NT2/D1 (cell line): ENCODE measurements at regions not wholly inside any gene's neighbourhood (a gene's known extent, or its start where the extent isn't known, plus 50 kb on each side); places are given as distances from the start of the nearest gene placed in this dataset.
"Not testable (repeated sequence)": the region's sequence is repeated elsewhere in the genome, so short reads cannot be mapped to it uniquely, and the experiment has no call there.

Experiments used
- SUZ12 ChIP-seq: IDR thresholded peaks from 2 replicates; pipeline ENCODE4 v1.6.1; 2011; ENCODE audit not compliant: insufficient read length, insufficient read depth; ENCODE audit errors: extremely low read depth
- YY1 ChIP-seq: IDR thresholded peaks from 2 replicates; pipeline ENCODE4 v1.6.1; 2011; ENCODE audit not compliant: insufficient read length, insufficient read depth
- ZNF274 ChIP-seq: IDR thresholded peaks from 2 replicates; pipeline ENCODE4 v1.6.1; 2011; ENCODE audit warnings: mild to moderate bottlenecking, low read depth, low read length

DNA sequence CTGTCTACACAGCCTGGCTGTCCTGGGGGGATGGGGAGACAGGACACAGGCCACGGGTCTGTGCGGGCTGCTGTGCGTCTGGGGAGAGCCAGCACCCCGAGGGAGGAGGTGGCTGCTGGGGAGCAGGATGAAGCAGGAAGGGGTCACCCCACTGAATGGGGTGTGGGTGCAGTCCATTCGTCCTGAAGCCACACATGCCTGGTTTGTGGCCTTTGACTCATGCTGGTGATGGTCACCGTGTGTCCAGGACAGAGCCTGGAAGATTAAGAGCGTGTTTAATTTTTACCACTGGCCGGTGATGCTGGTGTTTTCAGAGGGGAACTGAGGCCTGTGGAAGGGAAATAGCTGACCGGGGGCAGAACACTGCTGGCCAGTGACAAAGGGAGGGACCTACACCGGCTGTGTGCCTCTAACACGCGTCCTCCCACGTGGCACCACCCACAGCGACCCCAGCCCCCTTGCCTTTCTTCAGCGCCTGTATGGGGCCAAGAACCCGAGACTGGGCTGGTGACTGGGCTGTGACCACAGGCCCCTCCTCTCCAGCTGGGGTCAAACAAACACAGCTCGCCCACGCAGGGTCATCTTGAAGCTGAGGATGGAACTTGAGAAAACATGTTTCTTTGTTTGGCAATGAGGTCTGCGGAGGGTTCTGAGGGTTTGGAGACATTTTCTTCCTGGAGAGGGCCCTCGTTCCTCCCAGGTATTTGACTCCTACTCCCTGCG lies 99.5 kb upstream of the LRPAP1 start:
- TF ChIP-seq ZNF274, SUZ12, YY1: not testable (repeated sequence)
